ENCODE measurements at regions not wholly inside any gene's neighbourhood (a gene's known extent, or its start where the extent isn't known, plus 50 kb on each side); places are given as distances from the start of the nearest gene placed in this dataset.

GRCh38 chr7:125599387-125599786 lies 669.8 kb upstream of the POT1 start:
- TF ChIP-seq, protein P1, sequence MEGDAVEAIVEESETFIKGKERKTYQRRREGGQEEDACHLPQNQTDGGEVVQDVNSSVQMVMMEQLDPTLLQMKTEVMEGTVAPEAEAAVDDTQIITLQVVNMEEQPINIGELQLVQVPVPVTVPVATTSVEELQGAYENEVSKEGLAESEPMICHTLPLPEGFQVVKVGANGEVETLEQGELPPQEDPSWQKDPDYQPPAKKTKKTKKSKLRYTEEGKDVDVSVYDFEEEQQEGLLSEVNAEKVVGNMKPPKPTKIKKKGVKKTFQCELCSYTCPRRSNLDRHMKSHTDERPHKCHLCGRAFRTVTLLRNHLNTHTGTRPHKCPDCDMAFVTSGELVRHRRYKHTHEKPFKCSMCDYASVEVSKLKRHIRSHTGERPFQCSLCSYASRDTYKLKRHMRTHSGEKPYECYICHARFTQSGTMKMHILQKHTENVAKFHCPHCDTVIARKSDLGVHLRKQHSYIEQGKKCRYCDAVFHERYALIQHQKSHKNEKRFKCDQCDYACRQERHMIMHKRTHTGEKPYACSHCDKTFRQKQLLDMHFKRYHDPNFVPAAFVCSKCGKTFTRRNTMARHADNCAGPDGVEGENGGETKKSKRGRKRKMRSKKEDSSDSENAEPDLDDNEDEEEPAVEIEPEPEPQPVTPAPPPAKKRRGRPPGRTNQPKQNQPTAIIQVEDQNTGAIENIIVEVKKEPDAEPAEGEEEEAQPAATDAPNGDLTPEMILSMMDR (conservative IDR thresholded peaks at IDR 0.05 in 1 of 2, IDR thresholded peaks at IDR 0.05 in 1 of 2; ENCODE audit: low read depth in 1 of 2, low read length in 2 of 2): no peak
- no peak for TF ChIP-seq EZH2 (IDR thresholded peaks at IDR 0.05; ENCODE audit: low read length, missing control alignments)

All from fibroblast of lung (primary cell).